Glutamatergic neuron (in vitro differentiated cells): ENCODE measurements at regions not wholly inside any gene's neighbourhood (a gene's known extent, or its start where the extent isn't known, plus 50 kb on each side); places are given as distances from the start of the nearest gene placed in this dataset.
A peak's percentile ranks its signal among the peaks of the same experiment; 100 is the strongest.

Source experiments
- DNase-seq: peaks from one replicate; pipeline ENCODE4 v3.0.0; 2022
- H3K27ac Mint-ChIP-seq: one replicate; pipeline ENCODE4 v1.8.0; 2020; ENCODE audit warnings: mild to moderate bottlenecking, mixed read lengths, inconsistent platforms; ENCODE audit not compliant: unreplicated experiment
- H3K27me3 Mint-ChIP-seq: one replicate; pipeline ENCODE4 v1.8.0; 2020; ENCODE audit warnings: mild to moderate bottlenecking, moderate library complexity, mixed read lengths, inconsistent platforms; ENCODE audit not compliant: unreplicated experiment
- H3K36me3 Mint-ChIP-seq: one replicate; pipeline ENCODE4 v1.8.0; 2020; ENCODE audit warnings: mild to moderate bottlenecking, mixed read lengths, inconsistent platforms; ENCODE audit not compliant: unreplicated experiment
- H3K4me1 Mint-ChIP-seq: one replicate; pipeline ENCODE4 v1.8.0; 2020; ENCODE audit warnings: mild to moderate bottlenecking, low read depth, mixed read lengths, inconsistent platforms; ENCODE audit not compliant: unreplicated experiment
- H3K4me3 Mint-ChIP-seq: one replicate; pipeline ENCODE4 v1.8.0; 2020; ENCODE audit warnings: mild to moderate bottlenecking, mixed read lengths, inconsistent platforms; ENCODE audit not compliant: unreplicated experiment
- H3K9me3 Mint-ChIP-seq: one replicate; pipeline ENCODE4 v1.8.0; 2020; ENCODE audit warnings: mild to moderate bottlenecking, moderate library complexity, mixed read lengths, inconsistent platforms; ENCODE audit not compliant: unreplicated experiment
- CTCF ChIP-seq: fragments of 200-600 bp; sonication (generic); IDR thresholded peaks from one replicate; pipeline ENCODE4 v1.5.0; 2021; ENCODE audit not compliant: partially characterized antibody, unreplicated experiment

- DNase-seq, result no peak
- Mint-ChIP-seq H3K27me3 (peaks cover 1% of the 10 kb centered on the region), H3K4me3 (no peak overlapping the region), H3K9me3 (peaks cover 2% of the 10 kb centered on the region), H3K27ac (no peak overlapping the region), H3K36me3 (no peaks in the 10 kb centered on the region), H3K4me1 (no peaks in the 10 kb centered on the region)
- TF ChIP-seq CTCF, result no peak
These were observed 245.1 kb upstream of the ATXN7L3B start for GRCh38 chr12:74292351-74293194.

GRCh38 chr12:74293689-74294131 is 243.9 kb upstream of the ATXN7L3B start:
- H3K4me3 Mint-ChIP-seq, result no peak overlapping the region
- H3K36me3 Mint-ChIP-seq, result no peaks in the 10 kb centered on the region
- H3K9me3 Mint-ChIP-seq, result peaks cover 2% of the 10 kb centered on the region
- DNase-seq, result no peak
- peaks cover 1% of the 10 kb centered on the region for H3K27me3 Mint-ChIP-seq
- H3K27ac Mint-ChIP-seq, result no peak overlapping the region
- TF ChIP-seq CTCF, result no peak
- no peaks in the 10 kb centered on the region for H3K4me1 Mint-ChIP-seq

- H3K9me3 Mint-ChIP-seq, result no peaks in the 10 kb centered on the region
- H3K4me1 Mint-ChIP-seq, result peaks cover 4% of the 10 kb centered on the region
- DNase-seq, result no peak
- H3K4me3 Mint-ChIP-seq, result no peak overlapping the region
- peak; percentile 23 for TF ChIP-seq CTCF
- H3K27ac Mint-ChIP-seq, result no peak overlapping the region
- H3K27me3 Mint-ChIP-seq, result no peaks in the 10 kb centered on the region
- H3K36me3 Mint-ChIP-seq, result no peaks in the 10 kb centered on the region
These were observed 220.5 kb upstream of the ATXN7L3B start for GRCh38 chr12:74317078-74317601.

GRCh38 chr12:74317741-74318140 is 219.9 kb upstream of the ATXN7L3B start:
- no peak overlapping the region for H3K27ac Mint-ChIP-seq
- H3K4me1 Mint-ChIP-seq, result peaks cover 4% of the 10 kb centered on the region
- H3K9me3 Mint-ChIP-seq, result no peaks in the 10 kb centered on the region
- no peak overlapping the region for H3K4me3 Mint-ChIP-seq
- H3K27me3 Mint-ChIP-seq, result no peaks in the 10 kb centered on the region
- no peaks in the 10 kb centered on the region for H3K36me3 Mint-ChIP-seq
- no peak for TF ChIP-seq CTCF
- DNase-seq, result no peak

GRCh38 chr12:74319886-74320285 is 217.7 kb upstream of the ATXN7L3B start:
- Mint-ChIP-seq H3K4me3 (no peak overlapping the region), H3K4me1 (peaks cover 4% of the 10 kb centered on the region), H3K27ac (no peak overlapping the region), H3K36me3 (no peaks in the 10 kb centered on the region), H3K27me3 (no peaks in the 10 kb centered on the region), H3K9me3 (no peaks in the 10 kb centered on the region)
- DNase-seq, result no peak
- TF ChIP-seq CTCF, result no peak
